Activated T-cell treated with anti-CD3 and anti-CD28 coated beads, Interleukin-2, amount 50 U/mL, for 4 hours (primary cell): ENCODE measurements at regions not wholly inside any gene's neighbourhood (a gene's known extent, or its start where the extent isn't known, plus 50 kb on each side); places are given as distances from the start of the nearest gene placed in this dataset.
A peak's percentile ranks its signal among the peaks of the same experiment; 100 is the strongest.

Experiments
- ATAC-seq, 2 donors: fragments of 200-7000 bp; cut with Tn5 transposase; one replicate each; pipeline ENCODE4 v1.10.0; 2021
- DNase-seq: peaks from one replicate; pipeline ENCODE4 v3.0.0-alpha.2; 2020
- H3K27me3 Mint-ChIP-seq: one replicate; pipeline ENCODE4 v1.8.0; 2021; ENCODE audit warnings: low read depth, mixed read lengths
- H3K36me3 Mint-ChIP-seq: one replicate; pipeline ENCODE4 v1.8.0; 2022; ENCODE audit warnings: mixed read lengths; ENCODE audit not compliant: insufficient read depth
- H3K4me1 Mint-ChIP-seq: one replicate; pipeline ENCODE4 v1.8.0; 2021; ENCODE audit warnings: low read depth, mixed read lengths
- H3K4me3 Mint-ChIP-seq: one replicate; pipeline ENCODE4 v1.8.0; 2021; ENCODE audit warnings: mild to moderate bottlenecking, moderate library complexity, mixed read lengths
- H3K9me3 Mint-ChIP-seq: one replicate; pipeline ENCODE4 v1.8.0; 2021; ENCODE audit warnings: mixed read lengths

GRCh38 chr6:41996997-41997396 is 53.3 kb upstream of the TAF8 start:
- no peak overlapping the region for H3K4me3 Mint-ChIP-seq
- ATAC-seq (peak in 1 of 2 donors; percentile 34), DNase-seq (no peak)
- peaks cover 27% of the 10 kb centered on the region for H3K4me1 Mint-ChIP-seq
- H3K27me3 Mint-ChIP-seq = no peaks in the 10 kb centered on the region
- H3K36me3 Mint-ChIP-seq = peaks cover 25% of the 10 kb centered on the region
- H3K9me3 Mint-ChIP-seq = no peaks in the 10 kb centered on the region

DNA sequence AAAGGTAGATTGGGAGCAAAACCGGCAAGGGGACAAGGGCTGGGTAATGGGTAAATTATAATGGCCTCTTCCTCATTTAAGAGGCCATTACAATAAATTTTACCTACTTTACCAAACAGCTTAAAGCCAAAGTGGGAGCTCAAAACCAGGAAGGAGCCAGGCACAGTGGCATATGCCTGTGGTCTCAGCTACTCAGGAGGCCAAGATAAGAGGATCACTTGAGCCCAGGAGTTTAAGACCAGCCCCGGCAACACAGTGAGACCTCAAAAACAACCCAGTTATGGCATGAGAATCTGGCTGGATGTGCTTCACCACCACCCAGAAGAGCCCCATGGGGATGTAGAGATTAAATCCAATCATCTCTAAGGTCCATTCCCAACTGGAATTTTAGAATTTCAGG is 52.9 kb upstream of the TAF8 start:
- DNase-seq (no peak), ATAC-seq (no peak)
- peaks cover 25% of the 10 kb centered on the region for H3K36me3 Mint-ChIP-seq
- no peaks in the 10 kb centered on the region for H3K27me3 Mint-ChIP-seq
- H3K4me1 Mint-ChIP-seq = peaks cover 27% of the 10 kb centered on the region
- no peaks in the 10 kb centered on the region for H3K9me3 Mint-ChIP-seq
- H3K4me3 Mint-ChIP-seq = no peak overlapping the region
